Panc1 (cell line): ENCODE measurements at regions not wholly inside any gene's neighbourhood (a gene's known extent, or its start where the extent isn't known, plus 50 kb on each side); places are given as distances from the start of the nearest gene placed in this dataset.

Experiments used
- ATAC-seq: fragments of 200-7000 bp; cut with Tn5 transposase; 2 replicates; pipeline ENCODE4 v1.9.1; 2020; ENCODE audit warnings: mild to moderate bottlenecking, moderate library complexity
- BruUV-seq: library from RNA; stranded (reverse); fragments of 400-500 nt; replicated peaks from 2 replicates; lab custom pipeline; 2021; lab: Mats Ljungman, UMichigan
- CTCF ChIA-PET: fragments of 300-600 bp; sonication (Branson Sonifier 250); formaldehyde crosslinking; loops from one replicate; lab custom pipeline; 2022; ENCODE audit warnings: antibody characterized with exemption; lab: Charles Lee
- POLR2A ChIA-PET: fragments of 300-600 bp; sonication (Branson Sonifier 250); formaldehyde crosslinking; loops from one replicate; lab custom pipeline; 2022; ENCODE audit warnings: antibody characterized with exemption; lab: Charles Lee
- DNase-seq: peaks from one replicate; pipeline ENCODE4 v3.0.0-alpha.2; 2010; ENCODE audit warnings: low read depth, low spot score
- H3K27ac ChIP-seq: 2 replicates; pipeline ENCODE4 v1.5.1; 2011; ENCODE audit warnings: mild to moderate bottlenecking, low read length, inconsistent platforms
- H3K27me3 ChIP-seq: fragments of 200-500 bp; sonication (Bioruptor generic); 2 replicates; pipeline ENCODE4 v1.6.0; 2014; ENCODE audit warnings: low read length, inconsistent platforms; ENCODE audit not compliant: control insufficient read depth, insufficient read depth
- H3K36me3 ChIP-seq: fragments of 200-500 bp; sonication (Bioruptor generic); 2 replicates; pipeline ENCODE4 v1.5.1; 2014; ENCODE audit warnings: inconsistent platforms, mild to moderate bottlenecking, low read length, moderate library complexity; ENCODE audit not compliant: control insufficient read depth, insufficient read depth
- H3K4me1 ChIP-seq: 2 replicates; pipeline ENCODE4 v1.5.1; 2011; ENCODE audit warnings: inconsistent platforms, mild to moderate bottlenecking, low read length, moderate library complexity; ENCODE audit not compliant: control insufficient read depth, insufficient read depth
- H3K4me3 ChIP-seq, 2 experiments: 2 replicates each; pipeline ENCODE4 v1.5.1; 2011 to 2012; ENCODE audit warnings: low read depth in 2 of 2, low read length in 2 of 2, mild to moderate bottlenecking in 2 of 2, inconsistent platforms in 1 of 2, moderate library complexity in 1 of 2
- H3K9me3 ChIP-seq: fragments of 200-500 bp; sonication (Bioruptor generic); 2 replicates; pipeline ENCODE4 v1.5.1; 2014; ENCODE audit warnings: low read depth, mild to moderate bottlenecking, inconsistent platforms, low read length, moderate library complexity; ENCODE audit not compliant: control insufficient read depth, insufficient read depth
- CTCF ChIP-seq: fragments of 450-650 bp; IDR thresholded peaks from 2 replicates; pipeline ENCODE4 v1.5.1; 2017; ENCODE audit warnings: mild to moderate bottlenecking
- POLR2AphosphoS5 ChIP-seq: IDR thresholded peaks from 2 replicates; pipeline ENCODE4 v1.6.1; 2012; ENCODE audit warnings: mild to moderate bottlenecking, low read depth, low read length, moderate library complexity
- REST ChIP-seq, 2 experiments: IDR thresholded peaks; 2 replicates each; pipeline ENCODE4 v1.6.1; 2011 to 2012; ENCODE audit warnings: low read depth in 2 of 2, control low read depth in 1 of 2, low read length in 1 of 2, mild to moderate bottlenecking in 1 of 2, moderate library complexity in 1 of 2; ENCODE audit not compliant: insufficient read depth in 1 of 2
- SIN3A ChIP-seq: IDR thresholded peaks from 2 replicates; pipeline ENCODE4 v1.6.1; 2012; ENCODE audit warnings: low read depth, mild to moderate bottlenecking, low read length, moderate library complexity, borderline replicate concordance; ENCODE audit not compliant: insufficient read depth
- TCF7L2 ChIP-seq: IDR thresholded peaks from 2 replicates; pipeline ENCODE4 v1.6.1; 2011; ENCODE audit warnings: mild to moderate bottlenecking, low read depth, low read length, inconsistent platforms
- in situ Hi-C: cut with HindIII; loops from 2 replicates; pipeline ENCODE4 v1.10.0; 2016; ENCODE audit warnings: low sequenced_read_pairs, low pct_unique_long_range_greater_than_20kb
- intact Hi-C: fragments of 100-400 bp; cut with micrococcal nuclease; formaldehyde crosslinking; loops from one replicate; pipeline ENCODE4 v1.10.0; 2022; ENCODE audit not compliant: unreplicated experiment

GRCh38 chr15:98438326-98438725, 210.0 kb upstream of the IGF1R start:
- DNase-seq (no peak), ATAC-seq (no peak)
- Histone ChIP-seq H3K9me3 (no peaks in the 10 kb centered on the region), H3K36me3 (no peaks in the 10 kb centered on the region), H3K27me3 (no peaks in the 10 kb centered on the region; the same call in 1 of the 2 replicates), H3K4me1 (peaks cover 8% of the 10 kb centered on the region), H3K27ac (no peak overlapping the region), H3K4me3 (no peak overlapping the region)
- POLR2A ChIA-PET, result no interaction called here
- CTCF ChIA-PET, result no interaction called here
- TF ChIP-seq TCF7L2, result no peak
- BruUV-seq, result no TSS peak
- intact Hi-C loops (no loop called here), in situ Hi-C loops (no loop called here)

GRCh38 chr15:98438907-98439306, 209.4 kb upstream of the IGF1R start:
- peaks cover 8% of the 10 kb centered on the region for H3K4me1 ChIP-seq
- ChIA-PET CTCF (no interaction called here), POLR2A (no interaction called here)
- H3K36me3 ChIP-seq, result no peaks in the 10 kb centered on the region
- ATAC-seq (no peak), DNase-seq (no peak)
- TF ChIP-seq TCF7L2, result no peak
- TF ChIP-seq CTCF, result no peak
- no peak for TF ChIP-seq SIN3A
- TF ChIP-seq REST (IDR thresholded peaks at IDR 0.05; ENCODE audit: insufficient read depth in 1 of 2, low read depth in 2 of 2, low read length in 1 of 2), result no peak
- TF ChIP-seq POLR2AphosphoS5, result no peak
- no peaks in the 10 kb centered on the region for H3K9me3 ChIP-seq
- in situ Hi-C loops, result no loop called here
- no TSS peak for BruUV-seq
- H3K27ac ChIP-seq, result no peak overlapping the region
- no peaks in the 10 kb centered on the region; the same call in 1 of the 2 replicates for H3K27me3 ChIP-seq
- H3K4me3 ChIP-seq, result no peak overlapping the region
- intact Hi-C loops, result no loop called here

- CTCF ChIA-PET, result no interaction called here
- Histone ChIP-seq H3K36me3 (no peaks in the 10 kb centered on the region), H3K27me3 (no peaks in the 10 kb centered on the region; the same call in 1 of the 2 replicates), H3K4me3 (no peak overlapping the region), H3K4me1 (peaks cover 8% of the 10 kb centered on the region), H3K27ac (no peak overlapping the region), H3K9me3 (no peaks in the 10 kb centered on the region)
- no peak for TF ChIP-seq REST (IDR thresholded peaks at IDR 0.05; ENCODE audit: insufficient read depth in 1 of 2, low read depth in 2 of 2, low read length in 1 of 2)
- no peak for TF ChIP-seq CTCF
- no peak for TF ChIP-seq POLR2AphosphoS5
- no peak for TF ChIP-seq SIN3A
- TF ChIP-seq TCF7L2, result no peak
- in situ Hi-C loops, result no loop called here
- ATAC-seq (no peak), DNase-seq (no peak)
- intact Hi-C loops, result no loop called here
- POLR2A ChIA-PET, result no interaction called here
- BruUV-seq, result no TSS peak
Observed at GRCh38 chr15:98439523-98439942, 208.8 kb upstream of the IGF1R start.
